ENCODE measurements at regions not wholly inside any gene's neighbourhood (a gene's known extent, or its start where the extent isn't known, plus 50 kb on each side); places are given as distances from the start of the nearest gene placed in this dataset.

DNA sequence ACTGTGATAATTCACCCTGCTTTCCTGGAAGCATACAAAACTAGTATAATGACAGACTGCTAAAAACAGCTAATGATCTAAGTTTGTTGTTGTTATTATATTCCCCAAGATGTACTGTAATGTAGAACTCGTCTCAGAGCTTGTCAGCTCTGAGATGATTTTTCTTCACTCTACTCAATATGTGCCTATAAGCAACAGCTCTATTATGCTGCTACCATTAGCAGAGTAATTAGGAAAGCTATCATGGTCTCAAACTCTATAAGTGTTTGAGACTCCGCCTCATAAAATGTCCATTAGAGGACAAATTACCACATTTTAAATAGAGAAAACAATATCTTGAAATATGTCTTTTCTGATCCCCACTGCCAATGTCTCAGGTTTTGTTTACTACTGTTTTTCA, 476.5 kb upstream of the PCDH15 start:
- no peaks in the 10 kb centered on the region for H3K9me3 Mint-ChIP-seq
- DNase-seq (no peak), ATAC-seq (ENCODE audit: low read depth) (no peak)
- H3K4me1 Mint-ChIP-seq: no peaks in the 10 kb centered on the region
- no peak overlapping the region for H3K4me3 Mint-ChIP-seq
- POLR2A ChIA-PET: no interaction called here
- TF ChIP-seq, protein P1, sequence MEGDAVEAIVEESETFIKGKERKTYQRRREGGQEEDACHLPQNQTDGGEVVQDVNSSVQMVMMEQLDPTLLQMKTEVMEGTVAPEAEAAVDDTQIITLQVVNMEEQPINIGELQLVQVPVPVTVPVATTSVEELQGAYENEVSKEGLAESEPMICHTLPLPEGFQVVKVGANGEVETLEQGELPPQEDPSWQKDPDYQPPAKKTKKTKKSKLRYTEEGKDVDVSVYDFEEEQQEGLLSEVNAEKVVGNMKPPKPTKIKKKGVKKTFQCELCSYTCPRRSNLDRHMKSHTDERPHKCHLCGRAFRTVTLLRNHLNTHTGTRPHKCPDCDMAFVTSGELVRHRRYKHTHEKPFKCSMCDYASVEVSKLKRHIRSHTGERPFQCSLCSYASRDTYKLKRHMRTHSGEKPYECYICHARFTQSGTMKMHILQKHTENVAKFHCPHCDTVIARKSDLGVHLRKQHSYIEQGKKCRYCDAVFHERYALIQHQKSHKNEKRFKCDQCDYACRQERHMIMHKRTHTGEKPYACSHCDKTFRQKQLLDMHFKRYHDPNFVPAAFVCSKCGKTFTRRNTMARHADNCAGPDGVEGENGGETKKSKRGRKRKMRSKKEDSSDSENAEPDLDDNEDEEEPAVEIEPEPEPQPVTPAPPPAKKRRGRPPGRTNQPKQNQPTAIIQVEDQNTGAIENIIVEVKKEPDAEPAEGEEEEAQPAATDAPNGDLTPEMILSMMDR (IDR thresholded peaks at IDR 0.05): no peak
- intact Hi-C loops (cut with micrococcal nuclease): no loop called here
- CTCF ChIA-PET: no interaction called here
- no peak overlapping the region for H3K27ac Mint-ChIP-seq
- no peaks in the 10 kb centered on the region for H3K36me3 Mint-ChIP-seq (ENCODE audit: low read depth)
- H3K27me3 Mint-ChIP-seq: no peaks in the 10 kb centered on the region

DNA sequence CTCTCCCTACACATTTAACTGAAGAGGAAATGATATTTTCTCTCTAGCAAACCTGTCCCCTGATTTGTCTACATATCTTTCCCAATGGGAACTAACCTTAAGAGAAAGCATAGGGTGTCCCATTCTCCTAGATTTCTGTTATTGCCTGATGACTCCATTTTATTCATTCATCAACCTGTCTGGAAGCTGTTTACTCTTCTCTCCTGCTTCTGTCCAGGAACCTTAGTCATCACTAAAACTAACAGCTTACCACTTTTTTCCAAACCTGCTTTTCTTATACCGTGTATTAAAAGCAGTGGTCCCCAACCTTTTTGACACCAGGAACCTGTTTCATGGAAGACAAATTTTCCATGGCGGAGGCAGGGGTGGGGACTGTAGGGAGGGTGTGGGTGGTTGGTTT, 473.3 kb upstream of the PCDH15 start:
- CTCF ChIA-PET: no interaction called here
- no peak overlapping the region for H3K27ac Mint-ChIP-seq
- POLR2A ChIA-PET: no interaction called here

DNA sequence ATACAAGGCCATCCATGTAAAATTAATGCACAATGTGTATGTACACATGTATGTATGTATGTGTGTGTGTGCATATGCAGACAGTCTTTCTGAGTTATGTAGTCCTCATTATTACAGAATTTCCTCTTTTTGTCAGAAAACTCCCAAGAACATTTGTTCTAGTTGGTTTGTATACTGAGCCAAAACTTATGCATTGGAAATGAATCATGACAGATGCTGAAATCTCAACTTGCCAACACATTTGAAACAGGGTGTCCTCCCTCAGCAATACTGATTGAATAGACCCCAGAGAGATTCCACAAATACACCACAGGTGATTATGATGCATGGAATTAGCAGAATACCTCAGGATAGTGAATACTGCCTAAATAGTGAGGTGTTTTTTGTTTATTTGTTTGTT, 472.9 kb upstream of the PCDH15 start:
- CTCF ChIA-PET: no interaction called here
- Mint-ChIP-seq H3K4me1 (no peaks in the 10 kb centered on the region), H3K27me3 (no peaks in the 10 kb centered on the region), H3K36me3 (ENCODE audit: low read depth) (no peaks in the 10 kb centered on the region), H3K4me3 (no peak overlapping the region), H3K27ac (no peak overlapping the region), H3K9me3 (no peaks in the 10 kb centered on the region)
- no peak for DNase-seq
- no peak for ATAC-seq (ENCODE audit: low read depth)
- TF ChIP-seq, protein P1 (IDR thresholded peaks at IDR 0.05): no peak
- POLR2A ChIA-PET: no interaction called here
- intact Hi-C loops (cut with micrococcal nuclease): no loop called here

More for the DNA sequence above, 473.3 kb upstream of the PCDH15 start:
- intact Hi-C loops (cut with micrococcal nuclease): no loop called here
- DNase-seq: no peak
- Mint-ChIP-seq H3K9me3 (no peaks in the 10 kb centered on the region), H3K36me3 (ENCODE audit: low read depth) (no peaks in the 10 kb centered on the region), H3K4me3 (no peak overlapping the region), H3K27me3 (no peaks in the 10 kb centered on the region), H3K4me1 (no peaks in the 10 kb centered on the region)
- no peak for ATAC-seq (ENCODE audit: low read depth)
- TF ChIP-seq, protein P1 (IDR thresholded peaks at IDR 0.05): no peak

DNA sequence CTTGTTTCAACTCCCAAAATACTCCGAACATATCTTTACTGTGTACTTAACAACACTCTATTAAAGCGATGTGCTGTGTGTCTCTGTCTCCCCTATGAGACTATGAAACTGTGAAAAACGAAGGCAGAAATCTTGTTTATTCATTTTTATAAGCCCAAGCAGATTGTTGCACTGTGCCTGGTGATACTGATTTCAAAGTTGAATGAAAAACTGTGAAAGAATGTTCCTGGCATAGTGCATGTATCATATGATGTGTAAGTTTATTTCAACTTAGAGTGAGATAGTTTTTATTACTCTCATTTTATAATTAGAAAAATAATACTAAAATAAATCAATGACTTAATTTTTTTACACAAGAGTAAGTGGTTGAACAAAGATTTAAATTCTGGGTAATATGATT, 471.9 kb upstream of the PCDH15 start:
- DNase-seq (no peak), ATAC-seq (ENCODE audit: low read depth) (no peak)
- Mint-ChIP-seq H3K4me1 (no peaks in the 10 kb centered on the region), H3K9me3 (no peaks in the 10 kb centered on the region), H3K36me3 (ENCODE audit: low read depth) (no peaks in the 10 kb centered on the region), H3K27ac (no peak overlapping the region), H3K27me3 (no peaks in the 10 kb centered on the region), H3K4me3 (no peak overlapping the region)
- intact Hi-C loops (cut with micrococcal nuclease): no loop called here
- POLR2A ChIA-PET: no interaction called here
- TF ChIP-seq, protein P1 (IDR thresholded peaks at IDR 0.05): no peak
- CTCF ChIA-PET: no interaction called here

DNA sequence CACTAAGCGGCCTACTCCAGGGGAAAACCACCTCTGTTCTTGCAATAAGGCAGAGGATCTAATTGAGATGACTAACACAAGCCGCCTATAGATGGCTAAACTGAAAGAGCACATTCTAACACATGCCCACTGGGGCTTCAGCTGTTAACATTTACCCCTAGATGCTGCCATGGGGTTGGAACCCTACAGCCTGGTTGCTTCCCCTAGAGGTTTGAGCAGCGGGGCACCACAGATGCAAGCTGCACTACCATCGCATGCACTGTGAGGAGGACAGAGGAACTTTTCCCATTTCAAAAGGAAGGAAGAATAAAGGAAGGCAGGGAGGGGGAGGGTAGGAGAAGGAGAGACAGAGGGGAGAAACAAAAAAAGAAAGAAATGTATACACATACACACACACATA, 465.8 kb upstream of the PCDH15 start:
- TF ChIP-seq, protein P1 (IDR thresholded peaks at IDR 0.05): no peak
- ChIA-PET CTCF (no interaction called here), POLR2A (no interaction called here)
- intact Hi-C loops (cut with micrococcal nuclease): no loop called here
- no peak for ATAC-seq (ENCODE audit: low read depth)
- H3K4me1 Mint-ChIP-seq: no peaks in the 10 kb centered on the region
- no peak overlapping the region for H3K4me3 Mint-ChIP-seq
- H3K27ac Mint-ChIP-seq: no peak overlapping the region
- H3K36me3 Mint-ChIP-seq (ENCODE audit: low read depth): no peaks in the 10 kb centered on the region
- no peaks in the 10 kb centered on the region for H3K27me3 Mint-ChIP-seq
- no peaks in the 10 kb centered on the region for H3K9me3 Mint-ChIP-seq
- DNase-seq: no peak

Measured in activated B cell treated with CpG ODN at 0.5 μM for 24 hours (primary cell).